ENCODE measurements at regions not wholly inside any gene's neighbourhood (a gene's known extent, or its start where the extent isn't known, plus 50 kb on each side); places are given as distances from the start of the nearest gene placed in this dataset.
"Not testable (repeated sequence)": the region's sequence is repeated elsewhere in the genome, so short reads cannot be mapped to it uniquely, and the experiment has no call there.

- DNase-seq (ENCODE audit: low read depth): no peak
- no peak overlapping the region for H3K4me3 ChIP-seq (ENCODE audit: low read length)
- TF ChIP-seq CTCF (IDR thresholded peaks at IDR 0.05; ENCODE audit: insufficient read depth, low read depth, low read length, missing control alignments): no peak
Observed at GRCh38 chr6:76495909-76496308, 423.4 kb upstream of the IMPG1 start.

- not testable (repeated sequence) for DNase-seq (ENCODE audit: low read depth); H3K4me3 ChIP-seq (ENCODE audit: low read length)
Observed at GRCh38 chr6:76491376-76491775, 418.9 kb upstream of the IMPG1 start.

GRCh38 chr6:76490456-76490855 lies 418.0 kb upstream of the IMPG1 start:
- H3K4me3 ChIP-seq (ENCODE audit: low read length): no peak overlapping the region
- no peak for TF ChIP-seq CTCF (IDR thresholded peaks at IDR 0.05; ENCODE audit: insufficient read depth, low read depth, low read length, missing control alignments)
- DNase-seq (ENCODE audit: low read depth): no peak

- no peak for DNase-seq (ENCODE audit: low read depth)
- no peak for TF ChIP-seq CTCF (IDR thresholded peaks at IDR 0.05; ENCODE audit: insufficient read depth, low read depth, low read length, missing control alignments)
- H3K4me3 ChIP-seq (ENCODE audit: low read length): no peak overlapping the region
Observed at GRCh38 chr6:76481101-76481500, 408.6 kb upstream of the IMPG1 start.

GRCh38 chr6:76472858-76473257 lies 400.4 kb upstream of the IMPG1 start:
- no peak for TF ChIP-seq CTCF (IDR thresholded peaks at IDR 0.05; ENCODE audit: insufficient read depth, low read depth, low read length, missing control alignments)
- no peak for DNase-seq (ENCODE audit: low read depth)
- H3K4me3 ChIP-seq (ENCODE audit: low read length): no peak overlapping the region

GRCh38 chr6:76466286-76466685 lies 393.8 kb upstream of the IMPG1 start:
- H3K4me3 ChIP-seq (ENCODE audit: low read length): no peak overlapping the region
- no peak for TF ChIP-seq CTCF (IDR thresholded peaks at IDR 0.05; ENCODE audit: insufficient read depth, low read depth, low read length, missing control alignments)
- no peak for DNase-seq (ENCODE audit: low read depth)

GRCh38 chr6:76465410-76465809 lies 392.9 kb upstream of the IMPG1 start:
- no peak for DNase-seq (ENCODE audit: low read depth)
- TF ChIP-seq CTCF (IDR thresholded peaks at IDR 0.05; ENCODE audit: insufficient read depth, low read depth, low read length, missing control alignments): no peak
- H3K4me3 ChIP-seq (ENCODE audit: low read length): no peak overlapping the region

GRCh38 chr6:76453270-76453669 lies 380.8 kb upstream of the IMPG1 start:
- no peak for TF ChIP-seq CTCF (IDR thresholded peaks at IDR 0.05; ENCODE audit: insufficient read depth, low read depth, low read length, missing control alignments)
- no peak for DNase-seq (ENCODE audit: low read depth)

More at GRCh38 chr6:76453270-76453669, 380.8 kb upstream of the IMPG1 start:
- H3K4me3 ChIP-seq (ENCODE audit: low read length): no peak overlapping the region

Measured in epithelial cell of esophagus (primary cell).